ENCODE measurements at regions not wholly inside any gene's neighbourhood (a gene's known extent, or its start where the extent isn't known, plus 50 kb on each side); places are given as distances from the start of the nearest gene placed in this dataset.
"Not testable (repeated sequence)": the region's sequence is repeated elsewhere in the genome, so short reads cannot be mapped to it uniquely, and the experiment has no call there.

GRCh38 chr13:65965501-65965900, 1264.6 kb downstream of the PCDH9 start:
- DNase-seq (ENCODE audit: insufficient read length, low spot score) (no peak), FAIRE-seq (no peak)

- DNase-seq (ENCODE audit: insufficient read length, low spot score) (no peak), FAIRE-seq (no peak)
These were observed 1265.5 kb downstream of the PCDH9 start for GRCh38 chr13:65964672-65965071.

GRCh38 chr13:65959305-65959704, 1270.8 kb downstream of the PCDH9 start:
- FAIRE-seq (no peak), DNase-seq (ENCODE audit: insufficient read length, low spot score) (no peak)

GRCh38 chr13:65946387-65946786, 1283.7 kb downstream of the PCDH9 start:
- no peak for FAIRE-seq

GRCh38 chr13:65943708-65944107, 1286.4 kb downstream of the PCDH9 start:
- DNase-seq (ENCODE audit: insufficient read length, low spot score) (no peak), FAIRE-seq (no peak)

More at GRCh38 chr13:65946387-65946786, 1283.7 kb downstream of the PCDH9 start:
- DNase-seq (ENCODE audit: insufficient read length, low spot score), result no peak

GRCh38 chr13:65943024-65943423, 1287.1 kb downstream of the PCDH9 start:
- DNase-seq (ENCODE audit: insufficient read length, low spot score), result no peak
- FAIRE-seq, result no peak

GRCh38 chr13:65940720-65941119, 1289.4 kb downstream of the PCDH9 start:
- DNase-seq (ENCODE audit: insufficient read length, low spot score) (no peak), FAIRE-seq (no peak)

GRCh38 chr13:65937251-65937650, 1292.9 kb downstream of the PCDH9 start:
- DNase-seq (ENCODE audit: insufficient read length, low spot score), result no peak
- FAIRE-seq, result no peak

GRCh38 chr13:65936249-65936648, 1293.9 kb downstream of the PCDH9 start:
- DNase-seq (ENCODE audit: insufficient read length, low spot score) (no peak), FAIRE-seq (no peak)

GRCh38 chr13:65932587-65933239, 1297.4 kb downstream of the PCDH9 start:
- FAIRE-seq, result no peak

GRCh38 chr13:65932013-65932412, 1298.1 kb downstream of the PCDH9 start:
- no peak for DNase-seq (ENCODE audit: insufficient read length, low spot score)
- no peak for FAIRE-seq

More at GRCh38 chr13:65932587-65933239, 1297.4 kb downstream of the PCDH9 start:
- DNase-seq (ENCODE audit: insufficient read length, low spot score), result no peak

GRCh38 chr13:65929436-65929835, 1300.7 kb downstream of the PCDH9 start:
- no peak for FAIRE-seq
- DNase-seq (ENCODE audit: insufficient read length, low spot score), result no peak

- DNase-seq (ENCODE audit: insufficient read length, low spot score) (no peak), FAIRE-seq (no peak)
These were observed 1303.4 kb downstream of the PCDH9 start for GRCh38 chr13:65926750-65927171.

GRCh38 chr13:65922846-65923245, 1307.3 kb downstream of the PCDH9 start:
- not testable (repeated sequence) for FAIRE-seq

GRCh38 chr13:65921933-65922332, 1308.2 kb downstream of the PCDH9 start:
- DNase-seq (ENCODE audit: insufficient read length, low spot score) (no peak), FAIRE-seq (no peak)

More at GRCh38 chr13:65922846-65923245, 1307.3 kb downstream of the PCDH9 start:
- DNase-seq (ENCODE audit: insufficient read length, low spot score), result not testable (repeated sequence)

GRCh38 chr13:65917731-65918130, 1312.4 kb downstream of the PCDH9 start:
- no peak for DNase-seq (ENCODE audit: insufficient read length, low spot score)
- FAIRE-seq, result no peak

- no peak for DNase-seq (ENCODE audit: insufficient read length, low spot score)
- no peak for FAIRE-seq
These were observed 1314.9 kb downstream of the PCDH9 start for GRCh38 chr13:65915195-65915594.

GRCh38 chr13:65914716-65915115, 1315.4 kb downstream of the PCDH9 start:
- DNase-seq (ENCODE audit: insufficient read length, low spot score) (no peak), FAIRE-seq (no peak)

GRCh38 chr13:65913173-65913572, 1317.0 kb downstream of the PCDH9 start:
- DNase-seq (ENCODE audit: insufficient read length, low spot score), result peak; percentile 10
- FAIRE-seq, result no peak

- FAIRE-seq, result no peak
- no peak for DNase-seq (ENCODE audit: insufficient read length, low spot score)
These were observed 1317.6 kb downstream of the PCDH9 start for GRCh38 chr13:65912516-65912915.

- no peak for DNase-seq (ENCODE audit: insufficient read length, low spot score)
- FAIRE-seq, result no peak
These were observed 1318.5 kb downstream of the PCDH9 start for GRCh38 chr13:65911546-65912193.

GRCh38 chr13:65909501-65909900, 1320.6 kb downstream of the PCDH9 start:
- no peak for FAIRE-seq
- no peak for DNase-seq (ENCODE audit: insufficient read length, low spot score)

All from HTR-8/SVneo (cell line).